Right atrium auricular region (tissue), 2 donors: ENCODE measurements at regions not wholly inside any gene's neighbourhood (a gene's known extent, or its start where the extent isn't known, plus 50 kb on each side); places are given as distances from the start of the nearest gene placed in this dataset.

Source experiments
- DNase-seq: peaks from one replicate; pipeline ENCODE4 v3.0.0-alpha.2; 2019; ENCODE audit warnings: low spot score
- H3K27ac ChIP-seq, 2 donors: fragments of 200-600 bp; sonication (generic); 1 replicate in 1 of 2; 2 replicates in 1 of 2; pipeline ENCODE4 v1.5.1; 2016 to 2019
- H3K27me3 ChIP-seq, 2 donors: fragments of 200-600 bp; sonication (generic); one replicate each; pipeline versions ENCODE4 v1.5.1 to v1.6.0; 2017 to 2019
- H3K36me3 ChIP-seq: fragments of 200-600 bp; sonication (generic); one replicate; pipeline ENCODE4 v1.5.1; 2016
- H3K4me1 ChIP-seq, 2 donors: fragments of 200-600 bp; sonication (generic); one replicate each; pipeline versions ENCODE4 v1.5.1 to v1.6.0; 2017 to 2019
- H3K4me3 ChIP-seq, 2 donors: fragments of 200-600 bp; sonication (generic); 1 replicate in 1 of 2; 2 replicates in 1 of 2; pipeline ENCODE4 v1.5.1; 2017 to 2019; ENCODE audit warnings: mild to moderate bottlenecking in 1 of 2, moderate library complexity in 1 of 2
- H3K9me3 ChIP-seq, 2 donors: fragments of 200-600 bp; sonication (generic); one replicate each; pipeline ENCODE4 v1.5.1; 2019
- CTCF ChIP-seq, 2 donors: fragments of 200-600 bp; sonication (generic); IDR thresholded peaks; one replicate each; pipeline ENCODE4 v1.5.1; 2019; ENCODE audit warnings: antibody characterized with exemption in 2 of 2

- no peaks in the 10 kb centered on the region for H3K36me3 ChIP-seq
- no peak for DNase-seq
- H3K27me3 ChIP-seq = no peaks in the 10 kb centered on the region
- no peak overlapping the region for H3K27ac ChIP-seq
- H3K9me3 ChIP-seq = no peaks in the 10 kb centered on the region
- no peak overlapping the region for H3K4me3 ChIP-seq
- no peaks in the 10 kb centered on the region for H3K4me1 ChIP-seq
- no peak for TF ChIP-seq CTCF (IDR thresholded peaks at IDR 0.05)
Measured at GRCh38 chr2:120490091-120490798, 144.3 kb downstream of the INHBB start.

DNA sequence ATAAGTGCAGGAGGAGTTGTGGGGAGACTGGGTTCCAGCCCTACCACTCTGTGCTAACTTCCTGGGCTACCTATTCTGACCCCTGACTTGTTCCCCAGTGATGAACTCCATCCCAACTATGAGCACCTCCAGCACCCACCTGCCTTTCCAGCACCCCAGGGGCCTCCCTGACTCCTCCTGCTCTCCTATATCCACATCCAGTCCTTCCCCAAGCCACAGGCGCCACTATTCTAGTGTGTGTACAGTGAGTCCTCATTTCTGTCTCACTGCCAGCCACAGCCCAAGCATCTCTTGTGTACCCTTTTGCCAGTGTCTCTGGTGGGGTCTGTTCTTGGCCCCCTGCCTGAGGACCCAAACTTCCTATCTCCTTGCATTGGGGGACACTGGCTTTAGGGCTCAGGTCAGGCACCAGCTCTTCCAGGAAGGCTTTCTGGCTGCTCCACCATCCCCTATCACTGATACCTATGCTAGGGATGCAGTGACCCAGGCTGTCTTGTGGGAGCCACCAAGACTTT, 145.2 kb downstream of the INHBB start:
- Histone ChIP-seq H3K27ac (no peak overlapping the region), H3K36me3 (no peaks in the 10 kb centered on the region), H3K27me3 (no peaks in the 10 kb centered on the region), H3K4me3 (no peak overlapping the region), H3K9me3 (no peaks in the 10 kb centered on the region), H3K4me1 (no peaks in the 10 kb centered on the region)
- no peak for TF ChIP-seq CTCF (IDR thresholded peaks at IDR 0.05)
- no peak for DNase-seq

DNA sequence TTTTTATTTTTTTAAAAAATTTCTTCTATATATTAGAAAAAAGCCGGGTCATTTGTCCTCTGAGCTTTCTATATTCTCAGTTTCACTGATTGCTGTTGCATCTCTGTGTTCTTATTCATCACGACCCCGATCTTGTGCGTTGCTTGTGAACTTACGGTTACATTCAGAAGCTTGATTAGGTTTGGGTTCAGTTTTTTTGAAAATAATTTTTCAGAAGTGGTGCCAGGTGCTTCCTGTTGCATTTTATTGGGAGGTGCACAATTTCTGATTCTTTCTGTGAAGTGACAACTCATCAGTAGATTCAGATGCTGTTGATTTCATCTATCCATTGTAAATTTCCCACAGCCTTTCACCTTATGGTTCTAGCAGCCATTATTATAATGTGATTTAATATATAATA, 147.3 kb downstream of the INHBB start:
- no peak for DNase-seq

DNA sequence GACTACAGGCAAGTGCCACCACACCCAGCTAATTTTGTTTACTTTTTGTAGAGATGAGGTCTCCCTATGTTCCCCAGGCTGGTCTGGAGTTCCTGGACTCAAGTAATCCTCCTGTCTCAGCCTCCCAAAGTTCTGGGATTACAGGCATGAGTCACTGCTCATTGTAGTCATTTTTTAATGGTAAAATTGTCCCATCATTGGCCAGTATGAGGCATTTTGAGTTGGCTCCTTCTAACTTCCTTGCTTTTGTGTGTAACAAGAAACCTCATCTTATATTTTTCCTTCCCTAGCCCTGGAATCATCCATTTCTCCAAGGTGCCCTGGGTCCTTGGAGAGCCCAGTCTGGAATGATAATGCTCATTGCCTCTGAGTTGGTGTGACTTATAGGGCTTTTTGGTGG, 148.5 kb downstream of the INHBB start:
- H3K9me3 ChIP-seq = no peaks in the 10 kb centered on the region
- no peak overlapping the region for H3K4me3 ChIP-seq
- H3K4me1 ChIP-seq = no peaks in the 10 kb centered on the region
- no peak for DNase-seq
- H3K36me3 ChIP-seq = no peaks in the 10 kb centered on the region
- no peak for TF ChIP-seq CTCF (IDR thresholded peaks at IDR 0.05)
- H3K27ac ChIP-seq = no peak overlapping the region
- H3K27me3 ChIP-seq = no peaks in the 10 kb centered on the region

More for the DNA sequence above, 147.3 kb downstream of the INHBB start:
- Histone ChIP-seq H3K27ac (no peak overlapping the region), H3K4me1 (no peaks in the 10 kb centered on the region), H3K36me3 (no peaks in the 10 kb centered on the region), H3K27me3 (no peaks in the 10 kb centered on the region), H3K9me3 (no peaks in the 10 kb centered on the region), H3K4me3 (no peak overlapping the region)
- TF ChIP-seq CTCF (IDR thresholded peaks at IDR 0.05) = no peak

DNA sequence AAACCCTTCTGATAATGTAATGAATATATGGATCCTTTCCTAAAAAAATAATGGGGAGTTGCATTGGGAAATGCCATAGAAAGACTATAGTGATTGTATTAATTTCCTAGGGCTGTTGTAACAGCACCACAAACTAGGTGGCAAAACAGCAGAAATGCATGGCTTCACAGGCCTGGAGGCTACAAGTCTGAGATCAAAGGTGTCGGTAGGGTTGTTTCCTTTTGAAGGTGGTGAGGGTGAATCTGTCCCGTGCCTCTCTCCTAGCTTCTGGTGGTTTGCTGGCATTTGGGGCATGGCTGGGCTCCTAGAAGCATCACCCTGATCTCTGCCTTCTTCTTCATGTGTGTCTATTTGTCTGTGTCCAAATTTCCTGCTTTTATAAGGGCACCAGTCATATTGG, 149.7 kb downstream of the INHBB start:
- Histone ChIP-seq H3K9me3 (no peaks in the 10 kb centered on the region), H3K27ac (no peak overlapping the region), H3K36me3 (no peaks in the 10 kb centered on the region), H3K4me1 (no peaks in the 10 kb centered on the region), H3K27me3 (no peaks in the 10 kb centered on the region), H3K4me3 (no peak overlapping the region)
- TF ChIP-seq CTCF (IDR thresholded peaks at IDR 0.05) = no peak
- no peak for DNase-seq

DNA sequence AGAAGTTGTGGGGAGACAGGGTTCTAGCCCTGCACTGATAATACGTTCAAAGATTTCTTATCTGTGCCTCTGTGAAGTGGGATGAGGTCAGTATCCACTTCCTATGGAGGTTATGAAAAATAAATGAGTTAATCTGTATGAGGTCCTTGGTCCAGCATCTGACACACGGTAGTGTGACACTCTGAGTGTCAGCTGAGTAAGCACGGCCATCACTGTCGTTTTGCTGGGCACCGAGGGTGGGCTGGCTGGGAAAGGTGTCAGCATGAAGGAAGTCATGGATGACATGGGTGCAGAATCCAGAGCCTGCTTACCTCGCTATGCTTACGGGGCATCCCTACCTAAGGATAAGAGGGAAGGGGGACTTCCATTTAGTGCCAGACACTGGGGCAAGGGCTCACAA, 150.3 kb downstream of the INHBB start:
- Histone ChIP-seq H3K27me3 (no peaks in the 10 kb centered on the region), H3K27ac (no peak overlapping the region), H3K36me3 (no peaks in the 10 kb centered on the region), H3K4me3 (no peak overlapping the region), H3K9me3 (no peaks in the 10 kb centered on the region), H3K4me1 (no peaks in the 10 kb centered on the region)
- no peak for TF ChIP-seq CTCF (IDR thresholded peaks at IDR 0.05)
- DNase-seq = no peak
